Mammary epithelial cell (primary cell): ENCODE measurements at regions not wholly inside any gene's neighbourhood (a gene's known extent, or its start where the extent isn't known, plus 50 kb on each side); places are given as distances from the start of the nearest gene placed in this dataset.

Experiments used
- EZH2 ChIP-seq: IDR thresholded peaks from 2 replicates; pipeline ENCODE4 v1.6.1; 2012; ENCODE audit warnings: low read length, inconsistent platforms, borderline replicate concordance
- TF ChIP-seq, protein P1 (sequence below), 2 donors: IDR thresholded peaks in 1 of 2; conservative IDR thresholded peaks in 1 of 2; 2 replicates each; pipeline ENCODE4 v1.5.1; 2011 to 2012; ENCODE audit warnings: inconsistent platforms in 2 of 2, low read length in 2 of 2, mild to moderate bottlenecking in 2 of 2, control low read depth in 1 of 2, low read depth in 1 of 2; ENCODE audit not compliant: insufficient read depth in 1 of 2; ENCODE audit errors: extremely low read depth in 1 of 2

DNA sequence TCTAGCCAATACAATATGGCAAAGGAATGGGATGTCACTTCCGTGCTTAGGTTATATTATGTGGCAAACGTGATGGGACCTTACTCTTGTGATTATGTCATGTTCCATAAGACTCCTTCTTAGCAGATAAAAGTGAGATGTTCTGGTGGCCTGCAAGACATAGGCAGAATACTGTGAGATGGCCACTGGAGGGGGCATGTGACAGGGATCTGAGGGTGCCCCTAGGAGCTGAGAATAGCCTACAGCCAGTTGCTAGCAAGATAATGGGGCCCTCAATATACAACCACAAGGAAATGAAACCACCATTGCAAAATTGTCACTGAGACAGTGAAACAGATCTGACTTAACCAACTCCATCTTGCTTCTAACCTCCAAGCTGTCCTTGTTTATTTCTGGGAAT lies 151.4 kb upstream of the SSTR1 start:
- TF ChIP-seq, protein P1, sequence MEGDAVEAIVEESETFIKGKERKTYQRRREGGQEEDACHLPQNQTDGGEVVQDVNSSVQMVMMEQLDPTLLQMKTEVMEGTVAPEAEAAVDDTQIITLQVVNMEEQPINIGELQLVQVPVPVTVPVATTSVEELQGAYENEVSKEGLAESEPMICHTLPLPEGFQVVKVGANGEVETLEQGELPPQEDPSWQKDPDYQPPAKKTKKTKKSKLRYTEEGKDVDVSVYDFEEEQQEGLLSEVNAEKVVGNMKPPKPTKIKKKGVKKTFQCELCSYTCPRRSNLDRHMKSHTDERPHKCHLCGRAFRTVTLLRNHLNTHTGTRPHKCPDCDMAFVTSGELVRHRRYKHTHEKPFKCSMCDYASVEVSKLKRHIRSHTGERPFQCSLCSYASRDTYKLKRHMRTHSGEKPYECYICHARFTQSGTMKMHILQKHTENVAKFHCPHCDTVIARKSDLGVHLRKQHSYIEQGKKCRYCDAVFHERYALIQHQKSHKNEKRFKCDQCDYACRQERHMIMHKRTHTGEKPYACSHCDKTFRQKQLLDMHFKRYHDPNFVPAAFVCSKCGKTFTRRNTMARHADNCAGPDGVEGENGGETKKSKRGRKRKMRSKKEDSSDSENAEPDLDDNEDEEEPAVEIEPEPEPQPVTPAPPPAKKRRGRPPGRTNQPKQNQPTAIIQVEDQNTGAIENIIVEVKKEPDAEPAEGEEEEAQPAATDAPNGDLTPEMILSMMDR (conservative IDR thresholded peaks at IDR 0.05 in 1 of 2, IDR thresholded peaks at IDR 0.05 in 1 of 2; ENCODE audit: extremely low read depth in 1 of 2, insufficient read depth in 1 of 2, low read depth in 1 of 2, low read length in 2 of 2), result no peak
- TF ChIP-seq EZH2, result no peak
